HepG2 (cell line): ENCODE measurements at regions not wholly inside any gene's neighbourhood (a gene's known extent, or its start where the extent isn't known, plus 50 kb on each side); places are given as distances from the start of the nearest gene placed in this dataset.

Source experiments
- ATAC-seq: fragments of 200-7000 bp; cut with Tn5 transposase; 3 replicates; pipeline ENCODE4 v1.9.1; 2020; ENCODE audit warnings: mild to moderate bottlenecking, moderate library complexity
- BruUV-seq: library from RNA; stranded (reverse); fragments of 400-500 nt; replicated peaks from 2 replicates; lab custom pipeline; 2021; lab: Mats Ljungman, UMichigan
- CTCF ChIA-PET: fragments of 300-600 bp; formaldehyde crosslinking; extraction: SDS; loops from one replicate; lab custom pipeline; 2021; ENCODE audit warnings: low total read pairs, inconsistent platforms, low intra/inter-chr PET ratio; lab: Yijun Ruan, JAX
- POLR2A ChIA-PET: fragments of 350-600 bp; sonication (Branson Sonifier 250); formaldehyde crosslinking; loops from one replicate; lab custom pipeline; 2020; ENCODE audit warnings: antibody characterized with exemption, inconsistent platforms; lab: Yijun Ruan, JAX
- DNase-seq: peaks from one replicate; pipeline ENCODE4 v3.0.0-alpha.2; 2015; ENCODE audit warnings: low spot score
- FAIRE-seq: peaks from 3 replicates; lab custom pipeline; 2011; peaks lifted over from hg19 to GRCh38; lab: Jason Lieb, UNC
- H2AFZ ChIP-seq: one replicate; pipeline ENCODE4 v1.6.1; 2011; ENCODE audit warnings: low read length, inconsistent platforms
- H3K27ac ChIP-seq: fragments of 300-600 bp; 3 replicates; pipeline ENCODE4 v1.8.0; 2011; ENCODE audit warnings: mixed run types, mild to moderate bottlenecking, mixed read lengths, low read length, inconsistent platforms; ENCODE audit not compliant: insufficient read depth; ENCODE audit errors: extremely low read length
- H3K27me3 ChIP-seq, 2 experiments: fragments of 200-600 bp in 1 of 2; 2 replicates in 1 of 2; 3 replicates in 1 of 2; pipeline versions ENCODE4 v1.6.0 to v1.8.0; 2011; ENCODE audit warnings: low read length in 2 of 2, mild to moderate bottlenecking in 2 of 2, moderate library complexity in 2 of 2, inconsistent platforms in 1 of 2; ENCODE audit not compliant: insufficient read depth in 2 of 2, control insufficient read depth in 1 of 2
- H3K36me3 ChIP-seq, 2 experiments: fragments of 200-600 bp in 1 of 2; replicated peaks in 1 of 2; 2 replicates in 1 of 2; 3 replicates in 1 of 2; pipeline versions ENCODE4 v1.5.1 to v1.8.0; 2011; ENCODE audit warnings: low read length in 2 of 2, inconsistent platforms in 1 of 2; ENCODE audit not compliant: insufficient read depth in 2 of 2, control insufficient read depth in 1 of 2
- H3K4me1 ChIP-seq: 2 replicates; pipeline ENCODE4 v1.5.1; 2012; ENCODE audit warnings: low read length, inconsistent platforms; ENCODE audit not compliant: insufficient read depth
- H3K4me2 ChIP-seq: 2 replicates; pipeline ENCODE4 v1.6.0; 2011; ENCODE audit warnings: low read depth, low read length, inconsistent platforms
- H3K4me3 ChIP-seq, 3 experiments: fragments of 200-600 bp in 1 of 3; sonication (generic), shearing (Covaris generic) in 1 of 3; replicated peaks in 1 of 3; 2 replicates each; pipeline ENCODE4 v1.5.1; 2011 to 2016; ENCODE audit warnings: low read length in 3 of 3, inconsistent platforms in 2 of 3, low read depth in 2 of 3, mild to moderate bottlenecking in 2 of 3, control low read depth in 1 of 3, mixed read lengths in 1 of 3; ENCODE audit not compliant: insufficient read depth in 1 of 3
- H3K79me2 ChIP-seq: one replicate; pipeline ENCODE4 v1.6.1; 2011; ENCODE audit warnings: low read length, inconsistent platforms; ENCODE audit not compliant: insufficient read depth
- H3K9ac ChIP-seq: 2 replicates; pipeline ENCODE4 v1.6.0; 2011; ENCODE audit warnings: mild to moderate bottlenecking, low read depth, low read length, inconsistent platforms; ENCODE audit not compliant: insufficient read depth
- H3K9me3 ChIP-seq: 2 replicates; pipeline ENCODE4 v1.5.1; 2012; ENCODE audit warnings: mild to moderate bottlenecking, low read length
- H4K20me1 ChIP-seq: 2 replicates; pipeline ENCODE4 v1.6.0; 2011; ENCODE audit warnings: inconsistent platforms, mild to moderate bottlenecking, low read length, moderate library complexity; ENCODE audit not compliant: insufficient read depth
- ATF4 ChIP-seq, 2 experiments: fragments of 450-650 bp in 1 of 2; sonication (generic) in 1 of 2; formaldehyde crosslinking; IDR thresholded peaks; 2 replicates each; pipeline versions ENCODE4 v1.5.0 to v1.8.0; 2020 to 2022; ENCODE audit warnings: mild to moderate bottlenecking in 1 of 2, missing genetic modification reagents in 1 of 2
- FOXP4 ChIP-seq: sonication (generic); formaldehyde crosslinking; IDR thresholded peaks from 2 replicates; pipeline ENCODE4 v1.4.0; 2020; ENCODE audit warnings: missing genetic modification reagents
- HBP1 ChIP-seq: IDR thresholded peaks from 2 replicates; pipeline ENCODE4 v1.6.1; 2016; ENCODE audit warnings: low read depth, control low read depth
- LCORL ChIP-seq, 2 experiments: fragments of 450-650 bp in 1 of 2; sonication (generic) in 1 of 2; formaldehyde crosslinking in 1 of 2; IDR thresholded peaks; 2 replicates each; pipeline versions ENCODE4 v1.5.0 to v1.6.1; 2017 to 2020; ENCODE audit warnings: antibody characterized with exemption in 1 of 2, missing genetic modification reagents in 1 of 2
- MATR3 ChIP-seq: sonication (generic); formaldehyde crosslinking; IDR thresholded peaks from 2 replicates; pipeline ENCODE4 v1.4.0; 2020; ENCODE audit warnings: missing genetic modification reagents
- MLX ChIP-seq: IDR thresholded peaks from 2 replicates; pipeline ENCODE4 v1.6.1; 2016
- MTF1 ChIP-seq: sonication (generic); formaldehyde crosslinking; IDR thresholded peaks from 2 replicates; pipeline ENCODE4 v1.5.0; 2020; ENCODE audit warnings: missing genetic modification reagents
- PHF20 ChIP-seq: sonication (generic); formaldehyde crosslinking; IDR thresholded peaks from 2 replicates; pipeline ENCODE4 v1.5.0; 2020; ENCODE audit warnings: mild to moderate bottlenecking, missing genetic modification reagents
- SP140L ChIP-seq: sonication (generic); formaldehyde crosslinking; IDR thresholded peaks from 2 replicates; pipeline ENCODE4 v1.4.0; 2020; ENCODE audit warnings: missing genetic modification reagents, borderline replicate concordance
- SRF ChIP-seq: IDR thresholded peaks from 2 replicates; pipeline ENCODE4 v1.6.1; 2011; ENCODE audit warnings: mild to moderate bottlenecking, low read depth, low read length, moderate library complexity
- TFAP4 ChIP-seq: sonication (generic); IDR thresholded peaks from 2 replicates; pipeline ENCODE4 v1.6.1; 2016; ENCODE audit warnings: low read depth, borderline replicate concordance
- TRIM24 ChIP-seq: sonication (generic); formaldehyde crosslinking; IDR thresholded peaks from 2 replicates; pipeline ENCODE4 v1.8.0; 2022; ENCODE audit warnings: mild to moderate bottlenecking, missing genetic modification reagents
- ZGPAT ChIP-seq: IDR thresholded peaks from 2 replicates; pipeline ENCODE4 v1.6.1; 2016; ENCODE audit warnings: mild to moderate bottlenecking
- ZIK1 ChIP-seq: sonication (generic); formaldehyde crosslinking; IDR thresholded peaks from 2 replicates; pipeline ENCODE4 v1.5.0; 2020; ENCODE audit warnings: mild to moderate bottlenecking, low read depth, missing genetic modification reagents, borderline replicate concordance
- ZNF354B ChIP-seq: sonication (generic); formaldehyde crosslinking; IDR thresholded peaks from 2 replicates; pipeline ENCODE4 v1.8.0; 2022; ENCODE audit warnings: mild to moderate bottlenecking, missing genetic modification reagents
- ZNF788 ChIP-seq: sonication (generic); formaldehyde crosslinking; IDR thresholded peaks from 2 replicates; pipeline ENCODE4 v1.5.0; 2020; ENCODE audit warnings: mild to moderate bottlenecking, missing genetic modification reagents, borderline replicate concordance
- ZNF839 ChIP-seq: sonication (generic); formaldehyde crosslinking; IDR thresholded peaks from 2 replicates; pipeline ENCODE4 v1.4.0; 2020; ENCODE audit warnings: missing genetic modification reagents, mild to moderate bottlenecking, borderline replicate concordance
- in situ Hi-C: cut with HindIII; loops from 2 replicates; pipeline ENCODE4 v1.10.0; 2017; ENCODE audit warnings: low pct_unique_long_range_greater_than_20kb; ENCODE audit not compliant: extremely low pct_ligation_motif_present
- intact Hi-C: fragments of 100-400 bp; cut with micrococcal nuclease; formaldehyde crosslinking; loops from one replicate; pipeline ENCODE4 v1.10.0; 2022; ENCODE audit not compliant: unreplicated experiment

GRCh38 chr11:23206741-23207336 lies 346.6 kb upstream of the CCDC179 start:
- intact Hi-C loops, result no loop called here

More at GRCh38 chr11:23206741-23207336, 346.6 kb upstream of the CCDC179 start:
- Histone ChIP-seq H3K36me3 (no peaks in the 10 kb centered on the region), H3K9me3 (peaks cover 12% of the 10 kb centered on the region; the same call in 1 of the 2 replicates), H3K27ac (no peak overlapping the region), H3K79me2 (no peaks in the 10 kb centered on the region), H3K27me3 (no peaks in the 10 kb centered on the region), H3K9ac (no peak overlapping the region), H3K4me2 (no peak overlapping the region), H2AFZ (no peak overlapping the region), H4K20me1 (no peaks in the 10 kb centered on the region), H3K4me3 (no peak overlapping the region), H3K4me1 (no peaks in the 10 kb centered on the region)
- TF ChIP-seq TFAP4, result no peak
- TF ChIP-seq TRIM24 (CRISPR knock-in tag), result no peak
- no peak for TF ChIP-seq MLX (CRISPR knock-in tag)
- TF ChIP-seq MATR3 (CRISPR knock-in tag), result no peak
- no peak for TF ChIP-seq HBP1 (CRISPR knock-in tag)
- TF ChIP-seq ZGPAT, result no peak
- TF ChIP-seq ZNF354B, result no peak
- no peak for TF ChIP-seq SRF
- no peak for TF ChIP-seq ATF4 (CRISPR knock-in tag; IDR thresholded peaks at IDR 0.05)
- TF ChIP-seq ZNF839 (CRISPR knock-in tag), result no peak
- TF ChIP-seq MTF1 (CRISPR knock-in tag), result no peak
- no peak for TF ChIP-seq ZNF788 (CRISPR knock-in tag)
- TF ChIP-seq LCORL (IDR thresholded peaks at IDR 0.05), result no peak
- TF ChIP-seq LCORL (CRISPR knock-in tag; IDR thresholded peaks at IDR 0.05), result no peak
- TF ChIP-seq FOXP4 (CRISPR knock-in tag), result no peak
- TF ChIP-seq SP140L, result no peak
- no peak for TF ChIP-seq PHF20
- TF ChIP-seq ZIK1, result no peak
- FAIRE-seq, result no peak
- no peak for DNase-seq
- in situ Hi-C loops, result no loop called here
- no peak for ATAC-seq
- ChIA-PET POLR2A (no interaction called here), CTCF (no interaction called here)
- BruUV-seq, result no TSS peak
